ENCODE measurements at regions not wholly inside any gene's neighbourhood (a gene's known extent, or its start where the extent isn't known, plus 50 kb on each side); places are given as distances from the start of the nearest gene placed in this dataset.

GRCh38 chr15:37628507-37628906, 305.9 kb upstream of the TMCO5A start:
- TF ChIP-seq, protein P1, sequence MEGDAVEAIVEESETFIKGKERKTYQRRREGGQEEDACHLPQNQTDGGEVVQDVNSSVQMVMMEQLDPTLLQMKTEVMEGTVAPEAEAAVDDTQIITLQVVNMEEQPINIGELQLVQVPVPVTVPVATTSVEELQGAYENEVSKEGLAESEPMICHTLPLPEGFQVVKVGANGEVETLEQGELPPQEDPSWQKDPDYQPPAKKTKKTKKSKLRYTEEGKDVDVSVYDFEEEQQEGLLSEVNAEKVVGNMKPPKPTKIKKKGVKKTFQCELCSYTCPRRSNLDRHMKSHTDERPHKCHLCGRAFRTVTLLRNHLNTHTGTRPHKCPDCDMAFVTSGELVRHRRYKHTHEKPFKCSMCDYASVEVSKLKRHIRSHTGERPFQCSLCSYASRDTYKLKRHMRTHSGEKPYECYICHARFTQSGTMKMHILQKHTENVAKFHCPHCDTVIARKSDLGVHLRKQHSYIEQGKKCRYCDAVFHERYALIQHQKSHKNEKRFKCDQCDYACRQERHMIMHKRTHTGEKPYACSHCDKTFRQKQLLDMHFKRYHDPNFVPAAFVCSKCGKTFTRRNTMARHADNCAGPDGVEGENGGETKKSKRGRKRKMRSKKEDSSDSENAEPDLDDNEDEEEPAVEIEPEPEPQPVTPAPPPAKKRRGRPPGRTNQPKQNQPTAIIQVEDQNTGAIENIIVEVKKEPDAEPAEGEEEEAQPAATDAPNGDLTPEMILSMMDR (IDR thresholded peaks at IDR 0.05) = no peak
- no peak for TF ChIP-seq POLR2A (IDR thresholded peaks at IDR 0.05)
